ENCODE measurements at regions not wholly inside any gene's neighbourhood (a gene's known extent, or its start where the extent isn't known, plus 50 kb on each side); places are given as distances from the start of the nearest gene placed in this dataset.

GRCh38 chr10:32205670-32206069 is 141.3 kb downstream of the EPC1 start:
- TF ChIP-seq TAF1 (IDR thresholded peaks at IDR 0.05; ENCODE audit: borderline replicate concordance, low read depth, low read length) (no peak), POLR2AphosphoS5 (IDR thresholded peaks at IDR 0.05; ENCODE audit: low read depth, low read length) (no peak), POLR2A (IDR thresholded peaks at IDR 0.05; ENCODE audit: low read depth, low read length) (no peak)
